Thymus (tissue), 11 donors: ENCODE measurements at regions not wholly inside any gene's neighbourhood (a gene's known extent, or its start where the extent isn't known, plus 50 kb on each side); places are given as distances from the start of the nearest gene placed in this dataset.

ENCODE experiments used
- DNase-seq, 9 donors: peaks; one replicate each; pipeline ENCODE4 v3.0.0-alpha.2; 2013; ENCODE audit warnings: low spot score in 9 of 9, low read depth in 6 of 9, missing footprints in 1 of 9
- H3K27ac ChIP-seq, 2 donors: one replicate each; pipeline ENCODE4 v1.5.1; 2013; ENCODE audit warnings: control low read depth in 1 of 2, low read depth in 1 of 2, low read length in 1 of 2, mild to moderate bottlenecking in 1 of 2, moderate library complexity in 1 of 2
- H3K27me3 ChIP-seq, 2 donors: one replicate each; pipeline ENCODE4 v1.5.1; 2013; ENCODE audit warnings: low read length in 1 of 2; ENCODE audit not compliant: control insufficient read depth in 2 of 2, insufficient read depth in 1 of 2
- H3K36me3 ChIP-seq, 2 donors: one replicate each; pipeline ENCODE4 v1.5.1; 2013; ENCODE audit warnings: low read length in 1 of 2, mild to moderate bottlenecking in 1 of 2, moderate library complexity in 1 of 2; ENCODE audit not compliant: control insufficient read depth in 2 of 2, insufficient read depth in 2 of 2
- H3K4me1 ChIP-seq, 2 donors: one replicate each; pipeline ENCODE4 v1.5.1; 2013; ENCODE audit warnings: low read length in 2 of 2; ENCODE audit not compliant: control insufficient read depth in 2 of 2, insufficient read depth in 2 of 2
- H3K4me3 ChIP-seq, 2 donors: one replicate each; pipeline ENCODE4 v1.5.1; 2013; ENCODE audit warnings: low read length in 2 of 2, control low read depth in 1 of 2, mild to moderate bottlenecking in 1 of 2
- H3K9me3 ChIP-seq, 2 donors: one replicate each; pipeline ENCODE4 v1.5.1; 2013; ENCODE audit warnings: low read length in 1 of 2, mild to moderate bottlenecking in 1 of 2; ENCODE audit not compliant: control insufficient read depth in 2 of 2, insufficient read depth in 1 of 2
- WGBS: extraction: QIAGEN DNeasy Blood & Tissue Kit; methylation state at CpG from one replicate; pipeline ENCODE4 v1.1.7; 2013; 5-methylcytosine and 5-hydroxymethylcytosine counted together
- donor health status: healthy.

- Histone ChIP-seq H3K27ac (no peak overlapping the region), H3K4me1 (no peaks in the 10 kb centered on the region), H3K4me3 (no peak overlapping the region), H3K36me3 (no peaks in the 10 kb centered on the region), H3K9me3 (no peaks in the 10 kb centered on the region), H3K27me3 (no peaks in the 10 kb centered on the region)
- DNase-seq: no peak
Observed at GRCh38 chr6:120966321-120966720, 368.0 kb downstream of the TBC1D32 start.

DNA sequence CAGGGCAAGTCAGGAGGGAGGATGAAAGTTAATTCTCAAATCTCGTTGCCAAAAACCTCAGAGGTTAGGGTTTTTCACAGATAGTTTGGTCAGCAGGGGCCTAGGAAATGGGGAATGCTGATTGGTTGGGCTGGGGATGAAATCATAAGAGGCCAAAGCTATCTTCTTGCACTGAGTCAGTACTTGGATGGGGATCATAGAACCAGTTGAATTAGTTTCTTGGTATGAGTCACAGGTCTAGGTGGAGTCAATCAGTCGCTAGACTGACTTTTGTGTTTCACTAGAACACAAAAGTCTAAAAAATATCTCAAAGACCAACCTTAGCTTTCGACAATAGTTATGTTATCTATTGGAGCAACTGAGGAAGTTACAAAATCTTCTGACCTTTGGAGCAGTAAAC, 368.5 kb downstream of the TBC1D32 start:
- H3K27ac ChIP-seq: no peak overlapping the region
- no peaks in the 10 kb centered on the region for H3K27me3 ChIP-seq
- no peak for DNase-seq
- H3K4me1 ChIP-seq: no peaks in the 10 kb centered on the region
- H3K9me3 ChIP-seq: no peaks in the 10 kb centered on the region
- WGBS: 90% methylated on average over 3 of the region's 3 CpGs
- no peak overlapping the region for H3K4me3 ChIP-seq
- no peaks in the 10 kb centered on the region for H3K36me3 ChIP-seq

DNA sequence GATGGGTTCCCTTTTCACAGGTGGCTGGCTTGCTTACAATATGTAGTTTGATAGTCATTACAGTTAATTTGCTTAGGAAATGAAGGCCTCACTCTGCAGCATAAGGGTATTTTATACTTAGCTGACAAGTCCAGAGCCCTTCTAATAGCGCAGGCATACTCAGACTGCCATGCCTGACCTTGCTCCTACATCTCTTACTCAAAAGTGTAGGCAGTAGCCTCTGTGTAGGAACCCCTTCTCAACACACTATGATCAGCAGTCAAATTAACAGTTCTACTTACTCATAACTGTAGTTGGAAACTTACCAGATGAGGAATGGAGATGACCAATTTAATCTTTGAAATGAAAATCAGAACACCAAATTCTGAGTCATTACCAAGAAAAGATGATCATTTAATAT, 373.5 kb downstream of the TBC1D32 start:
- no peak overlapping the region for H3K27ac ChIP-seq
- no peak overlapping the region for H3K4me3 ChIP-seq
- H3K27me3 ChIP-seq: no peaks in the 10 kb centered on the region
- H3K36me3 ChIP-seq: no peaks in the 10 kb centered on the region
- 93% methylated on average over 1 of the region's 1 CpG for WGBS
- H3K9me3 ChIP-seq: no peaks in the 10 kb centered on the region
- no peak for DNase-seq
- no peaks in the 10 kb centered on the region for H3K4me1 ChIP-seq

GRCh38 chr6:120954111-120954510, 380.2 kb downstream of the TBC1D32 start:
- Histone ChIP-seq H3K27me3 (no peaks in the 10 kb centered on the region), H3K9me3 (no peaks in the 10 kb centered on the region), H3K4me3 (no peak overlapping the region), H3K36me3 (no peaks in the 10 kb centered on the region), H3K4me1 (no peaks in the 10 kb centered on the region), H3K27ac (no peak overlapping the region)
- no peak for DNase-seq
- WGBS: 92% methylated on average over 1 of the region's 1 CpG

DNA sequence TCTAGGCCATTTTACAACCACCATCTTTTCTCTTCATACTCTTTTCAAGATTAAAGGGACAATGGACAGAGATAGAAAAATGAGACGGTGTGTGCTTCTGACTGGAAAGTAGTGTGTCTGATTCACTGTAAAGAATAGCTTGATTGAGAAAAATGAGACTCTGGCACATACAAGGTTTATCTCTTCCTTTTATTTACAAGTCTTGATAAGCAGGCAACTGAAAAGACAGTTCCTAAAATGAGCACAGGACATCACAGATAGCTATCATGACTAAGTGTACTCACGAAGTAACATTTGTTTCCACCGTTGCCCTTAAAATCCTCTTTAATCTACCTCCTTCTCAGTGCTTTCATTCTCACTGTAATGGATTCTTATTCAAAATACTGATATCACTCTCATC, 383.0 kb downstream of the TBC1D32 start:
- H3K4me3 ChIP-seq: no peak overlapping the region
- no peaks in the 10 kb centered on the region for H3K36me3 ChIP-seq
- no peaks in the 10 kb centered on the region for H3K9me3 ChIP-seq
- no peaks in the 10 kb centered on the region for H3K4me1 ChIP-seq
- H3K27me3 ChIP-seq: no peaks in the 10 kb centered on the region
- no peak overlapping the region for H3K27ac ChIP-seq
- DNase-seq: no peak
- 95% methylated on average over 3 of the region's 3 CpGs for WGBS

DNA sequence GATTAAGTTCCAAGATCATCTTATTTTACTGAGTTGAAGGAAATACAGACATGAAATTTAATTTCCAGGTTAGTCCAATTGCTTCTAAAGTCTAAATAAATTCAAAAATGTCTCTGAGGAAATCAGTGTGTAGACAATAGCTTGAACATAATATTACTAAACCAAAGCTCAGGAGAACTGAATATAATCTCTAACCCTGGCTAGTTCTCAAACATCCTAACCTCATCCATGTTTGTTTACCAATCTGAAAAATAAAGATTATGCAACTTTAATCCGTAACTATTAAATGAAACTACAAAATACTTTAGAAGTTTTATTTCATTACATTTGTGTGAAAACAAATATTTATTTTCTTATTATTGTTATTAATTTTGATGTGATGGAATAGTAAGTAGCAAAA, 387.2 kb downstream of the TBC1D32 start:
- no peaks in the 10 kb centered on the region for H3K9me3 ChIP-seq
- no peak for DNase-seq
- no peak overlapping the region for H3K27ac ChIP-seq
- WGBS: 2% methylated on average over 1 of the region's 1 CpG
- H3K36me3 ChIP-seq: no peaks in the 10 kb centered on the region
- H3K4me3 ChIP-seq: no peak overlapping the region
- H3K27me3 ChIP-seq: no peaks in the 10 kb centered on the region
- H3K4me1 ChIP-seq: no peaks in the 10 kb centered on the region

DNA sequence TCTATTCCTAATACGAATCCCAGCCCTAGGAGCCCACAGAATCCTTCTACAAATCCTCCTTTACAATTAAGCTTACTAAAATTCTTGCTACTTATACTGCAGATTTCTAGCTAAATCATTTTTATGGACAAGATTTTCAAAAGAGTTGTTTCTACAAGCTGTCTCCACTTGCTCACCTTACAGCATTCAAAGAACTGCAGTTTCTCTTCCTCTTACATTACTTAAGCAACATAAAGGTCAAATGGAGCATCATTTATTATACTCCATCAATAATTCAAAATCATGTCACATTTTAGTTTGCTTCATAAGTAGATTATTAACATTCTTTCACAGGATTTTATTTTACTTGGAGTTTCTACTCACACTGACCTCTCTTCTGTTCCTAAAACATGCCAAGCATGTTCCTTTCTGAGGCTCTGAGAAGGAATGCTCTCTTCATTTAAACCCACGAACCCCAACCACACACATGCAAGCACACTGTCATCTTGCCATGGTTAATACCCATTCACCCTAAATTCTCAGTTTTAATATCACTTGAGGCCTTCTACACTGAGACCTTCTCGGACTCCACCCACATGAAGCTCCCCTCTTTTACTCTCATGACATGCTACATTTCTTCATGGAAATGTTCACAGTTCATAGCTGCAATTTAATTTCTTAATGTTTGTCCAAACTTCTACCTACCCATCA, 388.2 kb downstream of the TBC1D32 start:
- no peak overlapping the region for H3K27ac ChIP-seq
- no peaks in the 10 kb centered on the region for H3K9me3 ChIP-seq
- 86% methylated on average over 3 of the region's 3 CpGs for WGBS
- no peaks in the 10 kb centered on the region for H3K36me3 ChIP-seq
- no peaks in the 10 kb centered on the region for H3K27me3 ChIP-seq
- H3K4me1 ChIP-seq: no peaks in the 10 kb centered on the region
- no peak for DNase-seq
- H3K4me3 ChIP-seq: no peak overlapping the region

DNA sequence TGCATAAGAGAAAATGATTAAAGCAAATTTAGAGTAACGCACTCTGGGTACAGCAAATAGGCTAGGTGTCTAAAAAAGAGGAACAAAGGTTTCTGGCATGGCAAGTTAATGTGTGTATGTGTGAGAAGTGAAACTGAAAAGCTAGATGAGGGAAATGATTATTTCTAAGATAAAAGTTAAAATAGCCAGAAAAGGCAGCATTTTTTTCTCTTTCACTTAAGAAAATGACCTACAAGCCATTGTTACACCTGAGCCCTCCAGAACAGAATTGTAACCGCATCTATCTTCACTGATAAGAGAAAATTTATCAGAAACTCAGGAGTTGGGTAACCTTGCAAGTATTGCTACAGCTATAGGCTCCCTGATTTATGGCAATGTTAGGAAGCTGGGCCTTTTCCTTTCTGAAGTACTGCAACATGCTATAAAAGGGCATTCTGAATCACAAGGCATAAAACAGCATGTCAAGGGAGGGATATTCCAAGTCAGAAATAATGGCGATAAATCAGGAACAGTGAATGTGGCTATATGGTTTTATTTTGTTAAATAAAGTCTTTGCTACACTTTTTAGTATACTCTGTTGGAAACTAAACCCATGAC, 395.3 kb downstream of the TBC1D32 start:
- Histone ChIP-seq H3K9me3 (no peaks in the 10 kb centered on the region), H3K36me3 (no peaks in the 10 kb centered on the region), H3K27me3 (no peaks in the 10 kb centered on the region), H3K4me1 (no peaks in the 10 kb centered on the region), H3K27ac (no peak overlapping the region), H3K4me3 (no peak overlapping the region)
- WGBS: 26% methylated on average over 3 of the region's 3 CpGs
- DNase-seq: no peak

DNA sequence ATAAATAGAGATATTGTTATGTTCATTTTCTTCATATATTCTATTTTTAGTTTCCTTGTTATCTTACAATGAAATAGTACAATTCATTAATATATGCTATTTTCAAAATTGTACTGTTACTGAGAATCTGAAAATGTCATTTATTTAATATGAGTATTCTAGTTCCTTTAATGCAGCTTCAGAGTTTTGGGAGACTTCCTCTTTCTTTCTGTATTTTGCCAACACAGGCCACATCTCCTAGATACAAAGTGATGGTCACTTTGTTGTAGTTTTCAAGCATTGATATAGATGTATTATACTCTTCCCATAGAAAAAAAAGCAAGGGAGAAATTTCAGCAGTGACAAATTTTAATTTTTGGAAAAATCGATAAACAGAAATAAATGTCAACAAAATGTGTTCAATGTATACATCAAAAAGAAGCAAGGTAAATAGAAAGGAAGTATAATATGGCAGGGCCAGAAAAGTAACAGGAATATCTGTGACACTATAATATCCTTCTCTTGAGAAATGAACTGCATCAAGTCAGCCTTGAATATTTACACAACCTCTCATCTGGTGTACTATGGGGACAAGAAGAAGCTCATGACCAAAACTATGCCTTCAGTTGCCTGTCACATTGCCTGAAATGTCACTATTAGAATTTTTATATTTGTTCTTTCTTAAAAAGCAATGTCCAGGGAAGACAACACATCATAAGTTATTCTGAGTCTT, 396.0 kb downstream of the TBC1D32 start:
- H3K27ac ChIP-seq: no peak overlapping the region
- WGBS: 98% methylated on average over 1 of the region's 1 CpG
- H3K36me3 ChIP-seq: no peaks in the 10 kb centered on the region

More for the DNA sequence above, 396.0 kb downstream of the TBC1D32 start:
- Histone ChIP-seq H3K27me3 (no peaks in the 10 kb centered on the region), H3K4me3 (no peak overlapping the region), H3K4me1 (no peaks in the 10 kb centered on the region), H3K9me3 (no peaks in the 10 kb centered on the region)
- no peak for DNase-seq
